ENCODE measurements at regions not wholly inside any gene's neighbourhood (a gene's known extent, or its start where the extent isn't known, plus 50 kb on each side); places are given as distances from the start of the nearest gene placed in this dataset.

- no peak overlapping the region for H3K18ac ChIP-seq (ENCODE audit: insufficient read length, low read depth, low read length)
- no peak overlapping the region for H2BK15ac ChIP-seq (ENCODE audit: low read depth, low read length)
- peaks cover 5 to 7% of the 10 kb centered on the region in 2 experiments for H3K4me1 Mint-ChIP-seq
- no peaks in the 10 kb centered on the region for H3K79me1 ChIP-seq (ENCODE audit: insufficient read depth, low read depth, low read length, poor library complexity, severe bottlenecking)
- no peak overlapping the region for H3T11ph ChIP-seq (ENCODE audit: low read length)
- H2BK12ac ChIP-seq (ENCODE audit: insufficient read length, low read depth, low read length) = no peak overlapping the region
- H3K27me3 Mint-ChIP-seq (ENCODE audit: low read depth) = peaks cover 44% of the 10 kb centered on the region
- no peaks in the 10 kb centered on the region for H3K79me2 ChIP-seq (ENCODE audit: insufficient read depth, low read length)
- no peak overlapping the region for H2AK5ac ChIP-seq (ENCODE audit: insufficient read length, low read length)
- peaks cover 3% of the 10 kb centered on the region; the same call in 1 of the 2 replicates for H3K27me3 ChIP-seq (ENCODE audit: insufficient read depth, low read length)
- no peaks in the 10 kb centered on the region for H3K4me1 ChIP-seq (ENCODE audit: insufficient read depth, low read length)
- H3K27ac Mint-ChIP-seq = no peak overlapping the region
- TF ChIP-seq, protein P1, sequence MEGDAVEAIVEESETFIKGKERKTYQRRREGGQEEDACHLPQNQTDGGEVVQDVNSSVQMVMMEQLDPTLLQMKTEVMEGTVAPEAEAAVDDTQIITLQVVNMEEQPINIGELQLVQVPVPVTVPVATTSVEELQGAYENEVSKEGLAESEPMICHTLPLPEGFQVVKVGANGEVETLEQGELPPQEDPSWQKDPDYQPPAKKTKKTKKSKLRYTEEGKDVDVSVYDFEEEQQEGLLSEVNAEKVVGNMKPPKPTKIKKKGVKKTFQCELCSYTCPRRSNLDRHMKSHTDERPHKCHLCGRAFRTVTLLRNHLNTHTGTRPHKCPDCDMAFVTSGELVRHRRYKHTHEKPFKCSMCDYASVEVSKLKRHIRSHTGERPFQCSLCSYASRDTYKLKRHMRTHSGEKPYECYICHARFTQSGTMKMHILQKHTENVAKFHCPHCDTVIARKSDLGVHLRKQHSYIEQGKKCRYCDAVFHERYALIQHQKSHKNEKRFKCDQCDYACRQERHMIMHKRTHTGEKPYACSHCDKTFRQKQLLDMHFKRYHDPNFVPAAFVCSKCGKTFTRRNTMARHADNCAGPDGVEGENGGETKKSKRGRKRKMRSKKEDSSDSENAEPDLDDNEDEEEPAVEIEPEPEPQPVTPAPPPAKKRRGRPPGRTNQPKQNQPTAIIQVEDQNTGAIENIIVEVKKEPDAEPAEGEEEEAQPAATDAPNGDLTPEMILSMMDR (conservative IDR thresholded peaks at IDR 0.05) = no peak
- no peak overlapping the region for H3K4ac ChIP-seq (ENCODE audit: low read depth, low read length)
- H3K9me3 Mint-ChIP-seq = no peaks in the 10 kb centered on the region; a peak in 1 of 5 replicates
- no peak overlapping the region for H3K56ac ChIP-seq (ENCODE audit: insufficient read length, low read depth, low read length)
- no peak overlapping the region for H2AFZ ChIP-seq (ENCODE audit: low read length)
- no CpG with 5 or more reads among the region's 3 CpGs for WGBS (ENCODE audit: extremely low coverage, insufficient read length, low lambda C conversion rate)
- no peak overlapping the region for H3K4me2 ChIP-seq (ENCODE audit: insufficient read depth, insufficient read length, low read length)
- H4K5ac ChIP-seq (ENCODE audit: insufficient read length, low read depth, low read length) = no peak overlapping the region
- H3K23me2 ChIP-seq (ENCODE audit: insufficient read length, low read depth, low read length, poor library complexity, severe bottlenecking) = no peaks in the 10 kb centered on the region
- H3K27ac ChIP-seq (ENCODE audit: insufficient read length, low read depth, low read length) = no peak overlapping the region
- no peak overlapping the region for H3K4me3 Mint-ChIP-seq
- H3K23ac ChIP-seq (ENCODE audit: insufficient read length, low read depth, low read length) = no peak overlapping the region
- H3K14ac ChIP-seq (ENCODE audit: insufficient read depth, low read length) = no peak overlapping the region
- no peak overlapping the region for H2BK5ac ChIP-seq (ENCODE audit: insufficient read length, low read length)
- H3K36me3 Mint-ChIP-seq (ENCODE audit: insufficient read depth in 1 of 3, low read depth in 3 of 3) = no peaks in the 10 kb centered on the region
- no peak overlapping the region for H3K9ac ChIP-seq (ENCODE audit: extremely low read depth, insufficient read length, low read length)
- no peak overlapping the region for H4K91ac ChIP-seq (ENCODE audit: insufficient read length, low read depth, low read length)
- H3K9me3 ChIP-seq (ENCODE audit: control insufficient read depth, low read depth, low read length) = no peaks in the 10 kb centered on the region
- no peak overlapping the region for H2BK20ac ChIP-seq (ENCODE audit: low read depth, low read length, poor library complexity, severe bottlenecking)
- no peak for DNase-seq
- H2BK120ac ChIP-seq (ENCODE audit: low read depth, low read length, poor library complexity, severe bottlenecking) = no peak overlapping the region
- no peak overlapping the region for H4K8ac ChIP-seq (replicated peaks; ENCODE audit: insufficient read length, low read depth, low read length)
- no peaks in the 10 kb centered on the region for H4K20me1 ChIP-seq (ENCODE audit: control insufficient read depth, insufficient read depth, insufficient read length)
These were observed 150.8 kb upstream of the FAM83B start for GRCh38 chr6:54695815-54696214.

All from H9 (cell line).